Limb (tissue), 2 donors: ENCODE measurements at regions not wholly inside any gene's neighbourhood (a gene's known extent, or its start where the extent isn't known, plus 50 kb on each side); places are given as distances from the start of the nearest gene placed in this dataset.
A peak's percentile ranks its signal among the peaks of the same experiment; 100 is the strongest.

Experiments
- DNase-seq, 2 donors: peaks; one replicate each; pipeline ENCODE4 v3.0.0-alpha.2; 2016; ENCODE audit errors: extremely low spot score in 2 of 2

DNA sequence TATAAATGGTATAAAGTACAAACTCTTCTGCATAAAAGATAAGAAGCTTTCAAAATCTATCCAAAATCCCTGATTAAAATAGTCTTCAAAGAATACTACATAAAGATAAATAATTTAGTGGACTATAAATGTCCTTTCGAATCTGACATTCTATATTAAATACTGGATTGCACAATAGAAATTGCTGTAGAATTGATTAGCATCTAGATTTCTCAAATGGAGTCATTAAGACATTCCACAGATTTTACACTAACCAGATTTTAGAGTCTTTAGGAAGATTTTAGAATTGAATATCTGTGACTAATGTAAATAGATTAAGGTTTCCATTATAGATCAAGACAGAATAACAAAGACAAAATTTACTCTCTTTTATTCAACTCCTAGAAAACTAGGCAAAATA lies 663.9 kb downstream of the STPG2 start:
- DNase-seq, result no peak

DNA sequence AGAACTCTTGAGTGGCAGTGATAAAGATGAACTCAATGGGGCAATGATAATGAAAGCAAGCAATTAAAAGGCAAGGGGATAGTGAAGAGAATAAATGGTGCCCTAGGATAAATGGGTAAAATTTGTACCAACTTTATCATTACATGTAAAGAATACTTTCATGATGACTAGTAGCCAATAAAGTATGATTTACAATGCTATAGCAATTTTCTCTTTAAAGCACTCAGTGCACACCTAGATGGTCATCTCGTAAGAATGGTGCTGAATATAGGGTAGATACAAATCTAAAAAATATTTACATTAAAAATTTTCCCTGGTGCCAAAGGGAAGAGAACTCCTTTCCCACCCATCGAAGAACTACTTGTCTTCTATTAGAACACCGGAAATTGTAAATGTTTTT lies 651.4 kb downstream of the STPG2 start:
- no peak for DNase-seq

DNA sequence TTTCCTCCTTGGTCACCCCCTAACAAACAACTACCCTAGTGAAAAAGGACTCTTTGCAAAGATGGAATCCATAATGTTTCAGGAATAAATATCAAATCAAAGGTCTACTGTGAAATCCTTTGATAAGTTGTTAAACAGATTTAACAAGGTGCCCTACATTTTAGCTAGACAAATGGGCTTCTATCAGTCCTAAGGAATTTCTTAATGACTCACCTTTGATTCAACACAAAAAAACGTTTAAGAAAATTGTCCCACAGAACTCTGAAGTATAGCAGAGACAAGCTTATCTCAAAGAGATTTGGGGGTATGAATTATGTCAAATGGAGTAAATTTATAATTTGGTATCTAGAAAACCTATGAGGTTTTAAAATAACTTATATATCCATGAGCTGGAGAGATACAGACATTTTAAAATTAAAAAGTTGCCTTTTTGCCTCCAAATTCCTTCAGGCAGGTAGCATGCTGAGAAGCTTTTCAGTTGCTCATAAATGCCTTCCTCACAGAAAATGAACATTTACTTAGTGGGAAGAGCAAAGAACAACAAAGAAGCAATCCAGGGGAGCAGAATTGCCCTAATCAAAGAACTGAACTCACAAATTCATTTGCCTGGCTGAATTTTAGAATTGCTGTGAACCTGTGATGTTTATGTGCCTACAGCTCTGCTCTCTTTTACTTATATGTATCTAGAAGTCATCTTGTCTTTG lies 649.3 kb downstream of the STPG2 start:
- no peak for DNase-seq

DNA sequence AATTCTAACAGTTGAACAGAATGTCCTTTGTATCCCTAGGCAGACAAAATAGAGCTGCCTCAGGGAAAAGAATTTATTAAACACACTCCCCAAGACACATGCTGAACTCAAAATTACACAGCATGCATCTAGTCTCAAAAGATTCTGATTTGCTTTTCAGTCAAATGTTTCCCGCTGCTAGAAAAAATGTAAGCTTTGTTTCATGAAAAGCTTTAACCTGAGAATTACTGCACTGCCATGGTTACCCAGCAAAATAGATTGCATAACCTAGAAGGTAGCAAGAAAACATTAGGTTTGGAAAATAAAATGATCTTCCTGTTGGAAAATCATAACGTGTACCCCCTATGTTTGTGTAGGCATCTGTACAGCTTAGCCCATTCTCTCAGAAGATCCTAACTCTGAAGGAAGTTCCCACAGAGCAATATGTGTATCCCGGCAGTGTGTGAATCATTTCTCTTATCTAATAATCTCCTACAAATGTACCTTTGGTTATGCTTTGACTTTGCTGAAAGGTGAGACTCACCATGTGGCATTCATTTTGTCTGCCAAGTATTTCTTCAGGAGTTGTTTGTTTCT lies 646.9 kb downstream of the STPG2 start:
- peak in 1 of 2 donors; percentile 10 for DNase-seq

DNA sequence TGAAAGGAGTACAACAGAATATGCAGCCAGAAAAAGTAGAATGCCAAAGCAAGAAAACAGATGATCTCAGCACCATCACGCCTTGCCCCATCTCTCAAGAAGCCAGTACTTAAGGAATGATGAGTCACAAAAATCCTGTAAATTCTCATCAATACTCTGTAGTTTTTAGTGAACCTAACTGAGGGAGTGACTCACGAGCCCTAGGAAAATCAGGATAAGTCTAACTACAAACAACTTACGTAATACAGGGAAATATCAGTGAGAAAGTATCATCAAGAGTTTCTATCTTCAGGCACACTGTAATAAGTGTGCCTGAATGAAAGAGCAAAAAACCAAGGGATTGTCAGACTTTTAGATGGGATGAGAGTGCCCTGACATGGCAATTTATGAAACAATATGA lies 644.4 kb downstream of the STPG2 start:
- DNase-seq, result no peak

DNA sequence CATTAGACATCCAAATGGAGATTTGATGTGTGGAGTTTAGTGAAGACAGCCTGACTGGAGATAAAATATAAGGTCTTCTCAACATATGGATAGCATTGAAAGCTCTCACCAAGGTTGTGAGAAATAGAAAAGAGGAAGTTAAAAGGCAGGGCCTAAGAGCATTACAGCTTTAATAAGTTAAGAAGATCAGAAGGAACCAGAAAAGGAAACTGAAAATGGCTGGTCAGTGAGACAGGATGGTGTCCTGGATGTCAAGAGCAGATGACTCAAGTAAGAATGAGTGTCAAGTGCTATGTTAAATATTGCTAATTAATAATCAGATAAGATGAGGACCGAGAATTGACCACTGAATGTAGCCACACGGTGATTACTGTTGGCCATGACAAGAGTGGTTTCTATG lies 642.9 kb downstream of the STPG2 start:
- no peak for DNase-seq

DNA sequence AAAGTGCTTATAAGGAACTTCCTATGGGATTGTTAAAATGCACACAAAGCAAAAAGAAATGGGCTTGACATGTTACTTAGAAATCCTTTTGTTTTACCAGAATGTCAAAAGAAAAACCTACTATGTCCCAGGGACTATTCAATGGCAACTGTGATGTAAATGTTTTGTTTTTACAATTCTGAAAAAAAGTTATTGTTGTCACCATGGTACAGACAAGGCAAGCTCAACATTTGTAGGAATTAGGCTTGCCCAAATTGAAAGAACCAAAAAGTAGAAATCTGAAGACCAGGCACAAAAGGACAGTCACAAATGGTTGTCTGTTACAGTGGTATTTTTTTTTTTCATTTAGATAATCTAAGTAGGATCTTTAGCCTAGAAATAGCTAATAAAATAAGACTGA lies 638.6 kb downstream of the STPG2 start:
- no peak for DNase-seq

DNA sequence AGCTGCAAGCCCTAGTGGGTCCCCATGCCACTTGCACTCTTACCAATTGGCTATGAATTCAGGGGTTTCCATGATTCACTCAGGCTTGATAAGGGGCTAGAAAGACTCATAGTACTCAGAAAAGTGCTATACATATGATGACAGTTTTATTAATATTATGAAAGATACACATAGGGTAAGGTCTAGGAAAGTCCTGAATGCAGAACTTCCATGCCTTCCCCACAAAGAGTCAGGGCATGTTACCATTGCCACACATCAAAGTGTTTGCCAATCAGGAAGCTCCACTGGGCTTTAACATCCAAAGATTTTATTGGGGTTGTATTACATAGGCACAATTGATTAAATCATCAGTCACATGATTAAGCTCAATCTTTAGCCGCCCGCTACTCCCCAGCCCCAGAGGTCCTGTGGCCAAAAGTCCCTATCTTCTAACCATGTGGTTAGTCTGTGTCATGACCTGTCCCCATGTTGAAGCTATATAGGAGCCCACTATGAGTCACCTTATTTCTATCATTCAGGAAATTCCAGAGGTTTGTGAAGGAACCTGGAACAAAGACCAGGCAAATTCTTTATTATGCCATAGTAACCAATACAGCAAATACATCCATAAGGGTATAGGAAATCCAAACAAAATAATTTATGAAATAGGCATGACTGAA lies 635.6 kb downstream of the STPG2 start:
- DNase-seq, result no peak
